ENCODE measurements at regions not wholly inside any gene's neighbourhood (a gene's known extent, or its start where the extent isn't known, plus 50 kb on each side); places are given as distances from the start of the nearest gene placed in this dataset.

GRCh38 chr7:69218576-69218975, 379.7 kb upstream of the AUTS2 start:
- TF ChIP-seq CTCF (IDR thresholded peaks at IDR 0.05 in 4 of 5, conservative IDR thresholded peaks at IDR 0.05 in 1 of 5), result no peak
- no peak for TF ChIP-seq POLR2A (IDR thresholded peaks at IDR 0.05)

All from gastrocnemius medialis (tissue), 4 donors.